GM06990 (cell line): ENCODE measurements at regions not wholly inside any gene's neighbourhood (a gene's known extent, or its start where the extent isn't known, plus 50 kb on each side); places are given as distances from the start of the nearest gene placed in this dataset.
A peak's percentile ranks its signal among the peaks of the same experiment; 100 is the strongest.

Experiments
- DNase-seq: peaks from one replicate; pipeline ENCODE4 v3.0.0-alpha.2; 2011; ENCODE audit not compliant: insufficient read length; ENCODE audit errors: extremely low read depth
- H3K27me3 ChIP-seq: replicated peaks from 2 replicates; pipeline ENCODE4 v1.6.0; 2011; ENCODE audit warnings: low read length; ENCODE audit not compliant: control insufficient read depth, insufficient read depth
- H3K36me3 ChIP-seq: 2 replicates; pipeline ENCODE4 v1.5.1; 2011; ENCODE audit warnings: low read length; ENCODE audit not compliant: control insufficient read depth, insufficient read depth
- H3K4me3 ChIP-seq: replicated peaks from 2 replicates; pipeline ENCODE4 v1.5.1; 2011; ENCODE audit warnings: low read depth, mild to moderate bottlenecking, control low read depth, low read length
- CTCF ChIP-seq: IDR thresholded peaks from 2 replicates; pipeline ENCODE4 v1.5.1; 2011; ENCODE audit warnings: low read length, control low read depth, mild to moderate bottlenecking, inconsistent platforms; ENCODE audit not compliant: insufficient read depth, poor library complexity, severe bottlenecking

- no peaks in the 10 kb centered on the region for H3K27me3 ChIP-seq
- TF ChIP-seq CTCF, result no peak
- H3K36me3 ChIP-seq, result no peaks in the 10 kb centered on the region
- no peak overlapping the region for H3K4me3 ChIP-seq
- peak; percentile 20 for DNase-seq
These were observed 68.4 kb upstream of the MFGE8 start for GRCh38 chr15:88981244-88982215.

- no peak for TF ChIP-seq CTCF
- DNase-seq, result peak; percentile 65
These were observed 69.2 kb upstream of the MFGE8 start for GRCh38 chr15:88982304-88982945.

GRCh38 chr15:88982946-88983342 is 69.8 kb upstream of the MFGE8 start:
- Histone ChIP-seq H3K27me3 (no peaks in the 10 kb centered on the region), H3K4me3 (no peak overlapping the region), H3K36me3 (no peaks in the 10 kb centered on the region)
- no peak for DNase-seq
- TF ChIP-seq CTCF, result no peak

More at GRCh38 chr15:88982304-88982945, 69.2 kb upstream of the MFGE8 start:
- Histone ChIP-seq H3K36me3 (no peaks in the 10 kb centered on the region), H3K27me3 (no peaks in the 10 kb centered on the region), H3K4me3 (no peak overlapping the region)

- TF ChIP-seq CTCF, result no peak
- Histone ChIP-seq H3K36me3 (no peaks in the 10 kb centered on the region), H3K4me3 (no peak overlapping the region), H3K27me3 (no peaks in the 10 kb centered on the region)
- DNase-seq, result no peak
These were observed 70.8 kb upstream of the MFGE8 start for GRCh38 chr15:88983861-88984429.

- TF ChIP-seq CTCF, result no peak
- DNase-seq, result no peak
- no peaks in the 10 kb centered on the region for H3K27me3 ChIP-seq
- no peaks in the 10 kb centered on the region for H3K36me3 ChIP-seq
- H3K4me3 ChIP-seq, result no peak overlapping the region
These were observed 72.6 kb upstream of the MFGE8 start for GRCh38 chr15:88985547-88986393.
